ENCODE measurements at regions not wholly inside any gene's neighbourhood (a gene's known extent, or its start where the extent isn't known, plus 50 kb on each side); places are given as distances from the start of the nearest gene placed in this dataset.

DNA sequence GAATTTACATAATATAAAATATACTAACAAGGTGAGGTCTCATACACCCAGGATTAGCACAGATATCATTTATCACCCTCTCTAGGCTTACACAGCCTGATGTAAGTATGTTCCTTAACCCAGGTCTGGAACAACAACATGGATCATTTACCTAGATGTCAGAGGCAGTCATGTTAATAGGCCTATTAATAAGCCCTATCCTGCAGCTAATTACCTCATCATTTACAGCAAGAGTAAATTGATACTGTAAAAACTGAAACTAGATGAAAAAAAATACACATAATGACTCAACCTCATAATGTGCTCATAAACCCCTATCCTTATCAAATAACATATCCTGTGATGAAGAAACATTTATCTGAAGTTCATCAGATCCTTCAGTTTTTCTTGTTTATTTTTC lies 334.3 kb upstream of the MANEA start:
- H3K27ac Mint-ChIP-seq = no peak overlapping the region
- ATAC-seq (no peak), DNase-seq (ENCODE audit: low spot score) (no peak)
- no peaks in the 10 kb centered on the region for H3K9me3 Mint-ChIP-seq
- H3K27me3 Mint-ChIP-seq (ENCODE audit: low read depth) = no peaks in the 10 kb centered on the region
- TF ChIP-seq MXD4 (CRISPR knock-in tag; IDR thresholded peaks at IDR 0.05; ENCODE audit: borderline replicate concordance) = no peak
- TF ChIP-seq, protein P1, sequence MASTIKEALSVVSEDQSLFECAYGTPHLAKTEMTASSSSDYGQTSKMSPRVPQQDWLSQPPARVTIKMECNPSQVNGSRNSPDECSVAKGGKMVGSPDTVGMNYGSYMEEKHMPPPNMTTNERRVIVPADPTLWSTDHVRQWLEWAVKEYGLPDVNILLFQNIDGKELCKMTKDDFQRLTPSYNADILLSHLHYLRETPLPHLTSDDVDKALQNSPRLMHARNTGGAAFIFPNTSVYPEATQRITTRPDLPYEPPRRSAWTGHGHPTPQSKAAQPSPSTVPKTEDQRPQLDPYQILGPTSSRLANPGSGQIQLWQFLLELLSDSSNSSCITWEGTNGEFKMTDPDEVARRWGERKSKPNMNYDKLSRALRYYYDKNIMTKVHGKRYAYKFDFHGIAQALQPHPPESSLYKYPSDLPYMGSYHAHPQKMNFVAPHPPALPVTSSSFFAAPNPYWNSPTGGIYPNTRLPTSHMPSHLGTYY (CRISPR knock-in tag; IDR thresholded peaks at IDR 0.05) = no peak
- TF ChIP-seq, protein P2, sequence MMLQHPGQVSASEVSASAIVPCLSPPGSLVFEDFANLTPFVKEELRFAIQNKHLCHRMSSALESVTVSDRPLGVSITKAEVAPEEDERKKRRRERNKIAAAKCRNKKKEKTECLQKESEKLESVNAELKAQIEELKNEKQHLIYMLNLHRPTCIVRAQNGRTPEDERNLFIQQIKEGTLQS (CRISPR knock-in tag; conservative IDR thresholded peaks at IDR 0.05) = no peak
- no peak for TF ChIP-seq GRHL2 (CRISPR knock-in tag; IDR thresholded peaks at IDR 0.05; ENCODE audit: insufficient replicate concordance, severe bottlenecking)
- no peak for TF ChIP-seq MYBL2 (CRISPR knock-in tag; IDR thresholded peaks at IDR 0.05)
- peaks cover 13% of the 10 kb centered on the region for H3K4me1 Mint-ChIP-seq
- H3K36me3 Mint-ChIP-seq = no peaks in the 10 kb centered on the region
- no peak overlapping the region for H3K4me3 Mint-ChIP-seq
- ChIA-PET POLR2A (no interaction called here), CTCF (no interaction called here)

DNA sequence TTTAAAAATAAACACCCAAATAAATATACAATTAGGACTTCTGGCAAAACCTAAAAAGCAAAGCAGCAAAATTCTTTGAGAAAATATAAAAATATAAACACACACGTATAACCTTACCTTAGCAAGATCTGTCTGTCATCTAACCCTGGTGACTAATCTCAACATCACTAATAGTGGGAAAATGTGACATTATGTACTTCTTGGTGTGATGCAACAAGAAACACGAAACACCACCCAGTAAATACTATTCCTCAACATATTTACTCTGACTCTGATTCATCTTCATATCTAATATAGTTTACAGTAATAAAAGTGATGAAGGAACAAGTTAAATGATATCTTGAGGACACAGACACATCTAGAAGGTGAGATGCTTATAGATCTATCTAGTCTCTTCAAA lies 332.6 kb upstream of the MANEA start:
- no peaks in the 10 kb centered on the region for H3K9me3 Mint-ChIP-seq
- TF ChIP-seq CREM (CRISPR knock-in tag; IDR thresholded peaks at IDR 0.05) = no peak
- TF ChIP-seq, protein P3, sequence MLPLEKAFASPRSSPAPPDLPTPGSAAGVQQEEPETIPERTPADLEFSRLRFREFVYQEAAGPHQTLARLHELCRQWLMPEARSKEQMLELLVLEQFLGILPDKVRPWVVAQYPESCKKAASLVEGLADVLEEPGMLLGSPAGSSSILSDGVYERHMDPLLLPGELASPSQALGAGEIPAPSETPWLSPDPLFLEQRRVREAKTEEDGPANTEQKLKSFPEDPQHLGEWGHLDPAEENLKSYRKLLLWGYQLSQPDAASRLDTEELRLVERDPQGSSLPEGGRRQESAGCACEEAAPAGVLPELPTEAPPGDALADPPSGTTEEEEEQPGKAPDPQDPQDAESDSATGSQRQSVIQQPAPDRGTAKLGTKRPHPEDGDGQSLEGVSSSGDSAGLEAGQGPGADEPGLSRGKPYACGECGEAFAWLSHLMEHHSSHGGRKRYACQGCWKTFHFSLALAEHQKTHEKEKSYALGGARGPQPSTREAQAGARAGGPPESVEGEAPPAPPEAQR (CRISPR knock-in tag; IDR thresholded peaks at IDR 0.05) = no peak
- TF ChIP-seq ZNF232 (CRISPR knock-in tag; IDR thresholded peaks at IDR 0.05) = no peak
- TF ChIP-seq MXD4 (CRISPR knock-in tag; IDR thresholded peaks at IDR 0.05; ENCODE audit: borderline replicate concordance) = no peak
- no peak overlapping the region for H3K4me3 Mint-ChIP-seq
- no peaks in the 10 kb centered on the region for H3K36me3 Mint-ChIP-seq
- no peaks in the 10 kb centered on the region for H3K27me3 Mint-ChIP-seq (ENCODE audit: low read depth)
- no peak overlapping the region for H3K27ac Mint-ChIP-seq
- ATAC-seq = no peak
- ChIA-PET POLR2A (no interaction called here), CTCF (no interaction called here)
- H3K4me1 Mint-ChIP-seq = peaks cover 5% of the 10 kb centered on the region
- DNase-seq (ENCODE audit: low spot score) = no peak

DNA sequence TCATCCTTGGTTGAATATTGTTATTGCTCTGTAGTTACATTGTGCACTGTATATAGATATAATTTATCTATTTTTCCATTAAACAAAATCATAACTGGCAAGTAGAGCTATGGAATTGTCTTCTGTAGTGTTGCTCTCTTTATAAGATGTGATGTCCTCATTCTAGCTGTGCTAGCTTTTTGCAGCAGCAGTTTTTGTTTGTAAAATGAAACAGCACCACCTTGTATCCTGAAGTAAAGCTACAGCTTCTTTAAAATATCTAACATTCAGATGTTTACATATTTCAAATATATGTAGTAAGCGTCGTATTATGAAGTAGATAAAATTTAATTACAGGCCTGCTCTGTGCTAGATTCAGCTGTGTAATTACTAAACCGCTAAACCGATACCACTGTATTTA lies 328.8 kb upstream of the MANEA start:
- Mint-ChIP-seq H3K27ac (no peak overlapping the region), H3K9me3 (no peaks in the 10 kb centered on the region), H3K4me1 (no peaks in the 10 kb centered on the region), H3K4me3 (no peak overlapping the region), H3K36me3 (no peaks in the 10 kb centered on the region), H3K27me3 (ENCODE audit: low read depth) (no peaks in the 10 kb centered on the region)
- ChIA-PET POLR2A (no interaction called here), CTCF (interaction anchor here (0.7 to 1.4 kb wide), 8 partner anchors 12 to 136 kb away, joined by 3 to 4 read pairs (median 3); no protein-coding TSS in a partner anchor)
- DNase-seq (ENCODE audit: low spot score) = no peak
- no peak for TF ChIP-seq NR3C1 (CRISPR knock-in tag; conservative IDR thresholded peaks at IDR 0.05; ENCODE audit: low read depth)
- TF ChIP-seq RELA (CRISPR knock-in tag; IDR thresholded peaks at IDR 0.05; ENCODE audit: borderline replicate concordance) = no peak
- no peak for TF ChIP-seq ZNF423 (CRISPR knock-in tag; IDR thresholded peaks at IDR 0.05)
- no peak for TF ChIP-seq NFYB (CRISPR knock-in tag; conservative IDR thresholded peaks at IDR 0.05; ENCODE audit: low read depth)
- no peak for TF ChIP-seq GTF2I (CRISPR knock-in tag; conservative IDR thresholded peaks at IDR 0.05)
- TF ChIP-seq, protein P4, sequence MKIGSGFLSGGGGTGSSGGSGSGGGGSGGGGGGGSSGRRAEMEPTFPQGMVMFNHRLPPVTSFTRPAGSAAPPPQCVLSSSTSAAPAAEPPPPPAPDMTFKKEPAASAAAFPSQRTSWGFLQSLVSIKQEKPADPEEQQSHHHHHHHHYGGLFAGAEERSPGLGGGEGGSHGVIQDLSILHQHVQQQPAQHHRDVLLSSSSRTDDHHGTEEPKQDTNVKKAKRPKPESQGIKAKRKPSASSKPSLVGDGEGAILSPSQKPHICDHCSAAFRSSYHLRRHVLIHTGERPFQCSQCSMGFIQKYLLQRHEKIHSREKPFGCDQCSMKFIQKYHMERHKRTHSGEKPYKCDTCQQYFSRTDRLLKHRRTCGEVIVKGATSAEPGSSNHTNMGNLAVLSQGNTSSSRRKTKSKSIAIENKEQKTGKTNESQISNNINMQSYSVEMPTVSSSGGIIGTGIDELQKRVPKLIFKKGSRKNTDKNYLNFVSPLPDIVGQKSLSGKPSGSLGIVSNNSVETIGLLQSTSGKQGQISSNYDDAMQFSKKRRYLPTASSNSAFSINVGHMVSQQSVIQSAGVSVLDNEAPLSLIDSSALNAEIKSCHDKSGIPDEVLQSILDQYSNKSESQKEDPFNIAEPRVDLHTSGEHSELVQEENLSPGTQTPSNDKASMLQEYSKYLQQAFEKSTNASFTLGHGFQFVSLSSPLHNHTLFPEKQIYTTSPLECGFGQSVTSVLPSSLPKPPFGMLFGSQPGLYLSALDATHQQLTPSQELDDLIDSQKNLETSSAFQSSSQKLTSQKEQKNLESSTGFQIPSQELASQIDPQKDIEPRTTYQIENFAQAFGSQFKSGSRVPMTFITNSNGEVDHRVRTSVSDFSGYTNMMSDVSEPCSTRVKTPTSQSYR (CRISPR knock-in tag; IDR thresholded peaks at IDR 0.05) = no peak
- TF ChIP-seq, protein P1 (CRISPR knock-in tag; IDR thresholded peaks at IDR 0.05) = no peak
- TF ChIP-seq MYBL2 (CRISPR knock-in tag; IDR thresholded peaks at IDR 0.05) = no peak
- TF ChIP-seq CREB1 (CRISPR knock-in tag; IDR thresholded peaks at IDR 0.05) = no peak
- TF ChIP-seq SOX15 (CRISPR knock-in tag; IDR thresholded peaks at IDR 0.05) = no peak
- TF ChIP-seq, protein P5, sequence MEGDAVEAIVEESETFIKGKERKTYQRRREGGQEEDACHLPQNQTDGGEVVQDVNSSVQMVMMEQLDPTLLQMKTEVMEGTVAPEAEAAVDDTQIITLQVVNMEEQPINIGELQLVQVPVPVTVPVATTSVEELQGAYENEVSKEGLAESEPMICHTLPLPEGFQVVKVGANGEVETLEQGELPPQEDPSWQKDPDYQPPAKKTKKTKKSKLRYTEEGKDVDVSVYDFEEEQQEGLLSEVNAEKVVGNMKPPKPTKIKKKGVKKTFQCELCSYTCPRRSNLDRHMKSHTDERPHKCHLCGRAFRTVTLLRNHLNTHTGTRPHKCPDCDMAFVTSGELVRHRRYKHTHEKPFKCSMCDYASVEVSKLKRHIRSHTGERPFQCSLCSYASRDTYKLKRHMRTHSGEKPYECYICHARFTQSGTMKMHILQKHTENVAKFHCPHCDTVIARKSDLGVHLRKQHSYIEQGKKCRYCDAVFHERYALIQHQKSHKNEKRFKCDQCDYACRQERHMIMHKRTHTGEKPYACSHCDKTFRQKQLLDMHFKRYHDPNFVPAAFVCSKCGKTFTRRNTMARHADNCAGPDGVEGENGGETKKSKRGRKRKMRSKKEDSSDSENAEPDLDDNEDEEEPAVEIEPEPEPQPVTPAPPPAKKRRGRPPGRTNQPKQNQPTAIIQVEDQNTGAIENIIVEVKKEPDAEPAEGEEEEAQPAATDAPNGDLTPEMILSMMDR (IDR thresholded peaks at IDR 0.05) = no peak
- ATAC-seq = no peak

All from WTC11 (cell line).